GM12873 (cell line): ENCODE measurements at regions not wholly inside any gene's neighbourhood (a gene's known extent, or its start where the extent isn't known, plus 50 kb on each side); places are given as distances from the start of the nearest gene placed in this dataset.

Source experiments
- TF ChIP-seq, protein P1 (sequence below): IDR thresholded peaks from 2 replicates; pipeline ENCODE4 v1.5.1; 2012; ENCODE audit warnings: low read depth, mild to moderate bottlenecking, moderate library complexity, low read length, control low read depth; ENCODE audit not compliant: insufficient read depth; ENCODE audit errors: missing control alignments

DNA sequence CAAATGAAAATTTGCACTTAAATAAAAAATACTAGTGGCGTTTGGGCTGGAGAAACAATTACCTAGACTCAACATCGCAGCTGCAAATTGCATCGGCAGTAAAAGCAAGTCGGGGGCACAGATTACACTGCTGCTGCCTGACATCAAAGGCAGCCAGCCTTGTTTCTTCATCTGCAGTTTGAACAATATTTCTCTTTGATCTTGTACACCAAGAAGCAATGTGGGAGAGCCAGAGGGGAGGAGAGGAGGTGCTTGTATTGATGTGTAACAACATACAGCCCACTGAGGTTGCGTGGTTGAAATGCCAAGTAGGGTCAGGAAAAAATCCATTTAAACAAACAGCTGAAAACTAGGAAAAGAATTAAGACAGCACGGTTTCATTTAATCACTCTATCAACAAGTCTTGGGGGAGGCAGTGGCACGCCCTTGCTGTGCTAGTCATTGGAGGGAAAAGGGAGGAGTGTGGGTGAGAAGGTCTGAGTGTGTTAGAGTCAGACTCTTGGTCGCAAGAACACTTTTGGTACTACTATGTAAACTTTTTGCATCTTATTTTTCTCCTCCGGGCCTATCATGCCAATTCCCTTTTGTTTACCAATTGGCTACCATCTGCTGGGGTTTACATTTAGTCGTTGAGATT lies 456.5 kb downstream of the OMA1 start:
- TF ChIP-seq, protein P1, sequence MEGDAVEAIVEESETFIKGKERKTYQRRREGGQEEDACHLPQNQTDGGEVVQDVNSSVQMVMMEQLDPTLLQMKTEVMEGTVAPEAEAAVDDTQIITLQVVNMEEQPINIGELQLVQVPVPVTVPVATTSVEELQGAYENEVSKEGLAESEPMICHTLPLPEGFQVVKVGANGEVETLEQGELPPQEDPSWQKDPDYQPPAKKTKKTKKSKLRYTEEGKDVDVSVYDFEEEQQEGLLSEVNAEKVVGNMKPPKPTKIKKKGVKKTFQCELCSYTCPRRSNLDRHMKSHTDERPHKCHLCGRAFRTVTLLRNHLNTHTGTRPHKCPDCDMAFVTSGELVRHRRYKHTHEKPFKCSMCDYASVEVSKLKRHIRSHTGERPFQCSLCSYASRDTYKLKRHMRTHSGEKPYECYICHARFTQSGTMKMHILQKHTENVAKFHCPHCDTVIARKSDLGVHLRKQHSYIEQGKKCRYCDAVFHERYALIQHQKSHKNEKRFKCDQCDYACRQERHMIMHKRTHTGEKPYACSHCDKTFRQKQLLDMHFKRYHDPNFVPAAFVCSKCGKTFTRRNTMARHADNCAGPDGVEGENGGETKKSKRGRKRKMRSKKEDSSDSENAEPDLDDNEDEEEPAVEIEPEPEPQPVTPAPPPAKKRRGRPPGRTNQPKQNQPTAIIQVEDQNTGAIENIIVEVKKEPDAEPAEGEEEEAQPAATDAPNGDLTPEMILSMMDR, result no peak

DNA sequence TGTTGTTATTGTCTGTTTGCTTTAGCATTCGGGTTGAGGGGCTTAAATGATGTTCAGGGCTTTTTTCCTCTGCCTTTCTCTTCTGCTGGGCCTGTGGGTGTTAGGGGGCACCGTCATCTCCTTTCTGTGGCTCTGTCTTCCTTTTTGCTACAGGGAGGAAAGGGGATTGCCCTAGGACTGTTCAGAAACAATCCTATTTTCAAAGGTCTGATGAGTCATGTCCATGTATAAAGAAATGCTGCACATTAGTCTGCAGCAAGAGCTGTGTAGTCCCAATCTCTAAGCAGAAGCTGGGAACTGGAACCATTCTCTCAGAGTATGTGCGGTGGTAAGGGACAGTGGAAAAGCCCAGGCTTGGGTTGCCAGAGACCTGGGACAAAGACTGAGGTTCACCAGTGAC lies 462.3 kb downstream of the OMA1 start:
- TF ChIP-seq, protein P1, result no peak

DNA sequence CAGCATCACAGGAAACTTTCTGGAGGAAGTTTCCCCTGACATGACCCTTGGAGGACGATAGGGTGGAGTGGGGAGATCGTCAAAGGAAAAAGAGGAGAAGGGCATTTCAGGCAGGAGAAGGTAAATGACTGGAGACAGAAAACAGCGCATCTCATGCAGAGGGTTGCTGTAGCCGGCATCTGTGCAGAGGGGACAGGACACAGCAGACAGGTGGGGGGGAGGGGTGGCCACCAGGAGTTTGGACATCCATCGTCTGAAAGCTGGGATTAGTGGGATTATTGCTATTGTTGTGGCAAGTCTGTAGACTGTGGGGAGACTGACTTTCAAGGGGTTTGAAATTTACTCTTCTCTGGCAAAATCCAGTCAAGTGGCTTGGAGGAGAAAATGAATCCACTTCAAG lies 463.9 kb downstream of the OMA1 start:
- TF ChIP-seq, protein P1, result no peak

DNA sequence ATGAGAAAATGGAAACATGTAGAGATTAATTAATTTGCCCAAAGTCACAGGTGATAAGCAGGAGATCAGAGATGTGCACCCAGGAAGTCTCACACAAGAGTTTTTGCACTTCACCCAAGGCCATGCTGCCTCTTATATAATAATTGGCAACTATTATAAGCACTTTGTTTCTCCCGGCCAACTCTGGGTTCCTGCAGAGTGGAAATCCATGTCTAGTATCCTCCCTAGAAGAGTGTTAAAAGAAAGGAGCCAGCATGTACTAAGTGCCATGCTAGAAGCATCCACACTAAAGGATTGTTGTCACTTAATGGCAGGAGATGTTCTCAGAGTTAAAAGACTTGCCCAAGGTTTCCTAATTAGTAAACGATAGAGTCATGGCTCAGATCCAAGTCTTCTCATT lies 470.3 kb downstream of the OMA1 start:
- TF ChIP-seq, protein P1, result no peak

DNA sequence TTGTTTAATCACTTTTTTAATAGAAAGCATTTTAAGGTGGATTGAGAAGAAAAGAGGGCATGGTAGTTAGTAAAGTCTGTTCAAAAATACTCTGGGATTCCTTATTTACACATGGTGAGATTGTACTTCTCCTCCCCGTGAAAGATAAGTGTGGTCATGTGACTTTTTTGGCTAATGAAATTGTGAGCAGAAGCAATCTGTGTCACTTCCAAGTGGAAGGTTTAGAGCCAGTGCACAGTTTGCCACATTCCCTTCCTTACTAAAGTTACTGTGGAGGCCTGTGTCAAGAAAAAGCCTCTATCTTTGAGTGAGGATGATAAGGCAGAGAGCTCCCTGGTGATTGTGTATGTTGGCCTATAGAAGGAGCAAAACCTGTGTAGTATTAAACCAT lies 471.3 kb downstream of the OMA1 start:
- TF ChIP-seq, protein P1, result no peak

DNA sequence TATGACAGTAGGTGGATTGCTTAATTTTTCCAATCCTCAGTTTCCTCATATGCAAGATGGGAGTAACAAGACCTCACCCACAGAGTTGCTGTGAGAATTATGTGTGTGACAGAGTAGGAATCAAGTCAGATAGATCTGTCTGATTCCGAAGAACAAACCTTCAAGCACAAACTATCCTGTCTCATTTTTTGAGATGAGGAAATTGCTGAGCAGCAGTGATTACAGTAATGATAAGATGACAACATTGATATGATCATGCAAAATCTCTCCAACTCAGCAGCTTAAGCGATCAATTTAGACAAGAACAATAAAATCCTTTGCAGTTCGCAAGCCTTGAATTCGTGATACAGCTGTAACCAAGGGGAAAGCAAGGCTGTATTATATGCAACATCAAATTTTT lies 474.1 kb downstream of the OMA1 start:
- TF ChIP-seq, protein P1, result no peak

DNA sequence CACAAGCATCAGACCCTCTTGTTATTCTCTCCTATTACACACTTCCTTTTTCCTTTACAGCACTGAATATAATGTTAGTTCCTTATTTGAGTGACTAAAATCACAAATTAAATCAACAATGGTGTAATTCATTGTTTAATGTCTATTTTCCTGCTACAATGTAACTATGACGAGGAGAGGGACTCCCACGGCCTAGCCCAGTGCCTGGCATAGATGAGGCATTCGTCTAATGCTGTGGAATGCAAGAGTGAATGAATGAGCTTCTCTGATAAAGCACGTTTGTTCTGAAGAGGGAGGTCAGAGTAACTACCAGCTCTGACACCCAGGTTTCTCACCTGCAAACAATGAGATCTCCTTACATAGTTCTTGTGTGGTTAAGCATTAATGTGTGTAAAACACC lies 479.4 kb downstream of the OMA1 start:
- TF ChIP-seq, protein P1, result no peak

DNA sequence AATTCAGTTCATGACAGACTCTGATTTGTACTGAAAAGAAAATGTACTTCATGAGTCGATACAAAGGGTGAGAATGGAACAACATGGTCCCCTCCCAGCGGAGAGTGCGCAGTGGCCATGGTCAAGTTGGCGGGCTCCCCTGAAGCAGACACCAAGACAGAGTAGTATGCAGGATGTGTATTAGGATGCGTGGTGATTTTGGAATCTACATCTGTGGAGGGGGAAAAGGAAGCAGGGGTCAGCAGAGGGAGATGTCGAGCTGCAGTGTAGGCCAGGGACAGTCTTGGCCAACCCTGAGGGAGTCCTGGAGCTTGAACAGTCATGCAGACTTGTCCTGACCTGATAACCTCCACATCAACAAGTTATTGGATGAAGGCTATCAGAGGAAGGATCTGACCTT lies 481.0 kb downstream of the OMA1 start:
- TF ChIP-seq, protein P1, result peak; percentile 27
